Upper lobe of left lung (tissue), 6 donors: ENCODE measurements at regions not wholly inside any gene's neighbourhood (a gene's known extent, or its start where the extent isn't known, plus 50 kb on each side); places are given as distances from the start of the nearest gene placed in this dataset.

Experiments used
- ATAC-seq, 2 donors: fragments of 200-7000 bp; cut with Tn5 transposase; one replicate each; pipeline ENCODE4 v1.9.1; 2022; ENCODE audit warnings: mild to moderate bottlenecking in 2 of 2, moderate library complexity in 2 of 2; ENCODE audit not compliant: low FRiP score in 2 of 2
- DNase-seq, 2 donors: peaks; one replicate each; pipeline ENCODE4 v3.0.0-alpha.2; 2019 to 2020
- H3K27ac ChIP-seq, 4 donors: fragments of 200-600 bp; sonication (generic); one replicate each; pipeline ENCODE4 v1.5.1; 2016 to 2019
- H3K27me3 ChIP-seq, 4 donors: fragments of 200-600 bp; sonication (generic); one replicate each; pipeline ENCODE4 v1.5.1; 2017 to 2019
- H3K36me3 ChIP-seq, 4 donors: fragments of 200-600 bp; sonication (generic); one replicate each; pipeline ENCODE4 v1.5.1; 2016 to 2019
- H3K4me1 ChIP-seq, 4 donors: fragments of 200-600 bp; sonication (generic); one replicate each; pipeline ENCODE4 v1.5.1; 2018 to 2019
- H3K4me3 ChIP-seq, 4 donors: fragments of 200-600 bp; sonication (generic); one replicate each; pipeline ENCODE4 v1.5.1; 2017 to 2019; ENCODE audit warnings: mild to moderate bottlenecking in 2 of 4, moderate library complexity in 1 of 4
- H3K9me3 ChIP-seq, 4 donors: fragments of 200-600 bp; sonication (generic); one replicate each; pipeline ENCODE4 v1.5.1; 2018 to 2019
- EP300 ChIP-seq, 4 donors: sonication (generic); formaldehyde crosslinking; IDR thresholded peaks; one replicate each; pipeline ENCODE4 v1.5.1; 2017; ENCODE audit warnings: antibody characterized with exemption in 4 of 4, control low read depth in 2 of 4
- POLR2A ChIP-seq, 4 donors: fragments of 450-650 bp; IDR thresholded peaks; one replicate each; pipeline ENCODE4 v1.5.1; 2016 to 2017; ENCODE audit warnings: antibody characterized with exemption in 4 of 4, mild to moderate bottlenecking in 2 of 4
- POLR2AphosphoS5 ChIP-seq, 2 donors: sonication (generic); formaldehyde crosslinking; IDR thresholded peaks; one replicate each; pipeline ENCODE4 v1.5.1; 2017; ENCODE audit warnings: antibody characterized with exemption in 2 of 2
- WGBS, 2 donors: methylation state at CpG; one replicate each; pipeline ENCODE4 v1.1.5; 2017 to 2018; 5-methylcytosine and 5-hydroxymethylcytosine counted together
- TF ChIP-seq, protein P1 (sequence below), 6 experiments: fragments of 450-650 bp in 4 of 6; fragments of 200-600 bp in 2 of 6; sonication (generic) in 2 of 6; IDR thresholded peaks; one replicate each; pipeline ENCODE4 v1.5.1; 2016 to 2019; ENCODE audit warnings: antibody characterized with exemption in 6 of 6
- donor health status: DM: no; HTN: no; CAD: no; lungs with moderate emphysema.
- donor health status: DM: no; HTN: yes; CAD: no; lungs with severe emphysema.

DNA sequence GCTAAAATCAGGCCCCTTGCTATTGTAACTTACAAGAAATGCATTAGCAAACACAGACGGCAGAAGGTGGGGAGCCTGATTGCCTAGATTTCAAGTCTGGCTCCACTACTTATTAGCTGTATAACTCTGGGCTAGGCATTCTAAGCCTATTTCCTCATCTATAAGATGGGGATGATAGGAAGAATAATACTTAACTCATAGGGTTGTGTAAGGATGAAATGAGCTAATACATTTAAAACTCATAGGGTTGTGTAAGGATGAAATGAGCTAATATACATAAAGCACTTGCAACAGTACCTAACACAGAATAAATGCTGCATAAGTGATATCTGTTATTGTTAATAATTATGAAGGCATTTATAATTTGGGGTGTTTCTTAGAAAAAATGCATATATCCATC, 60.1 kb upstream of the DIO2 start:
- Histone ChIP-seq H3K36me3 (no peaks in the 10 kb centered on the region), H3K27ac (no peak overlapping the region), H3K9me3 (no peaks in the 10 kb centered on the region), H3K27me3 (no peaks in the 10 kb centered on the region), H3K4me1 (no peaks in the 10 kb centered on the region), H3K4me3 (no peak overlapping the region)
- DNase-seq (no peak), ATAC-seq (no peak)
- 83 to 88% methylated on average over 1 of the region's 1 CpG for WGBS, 2 donors
- TF ChIP-seq POLR2AphosphoS5 (IDR thresholded peaks at IDR 0.05) (no peak), POLR2A (IDR thresholded peaks at IDR 0.05) (no peak), EP300 (IDR thresholded peaks at IDR 0.05) (no peak)
- TF ChIP-seq, protein P1, sequence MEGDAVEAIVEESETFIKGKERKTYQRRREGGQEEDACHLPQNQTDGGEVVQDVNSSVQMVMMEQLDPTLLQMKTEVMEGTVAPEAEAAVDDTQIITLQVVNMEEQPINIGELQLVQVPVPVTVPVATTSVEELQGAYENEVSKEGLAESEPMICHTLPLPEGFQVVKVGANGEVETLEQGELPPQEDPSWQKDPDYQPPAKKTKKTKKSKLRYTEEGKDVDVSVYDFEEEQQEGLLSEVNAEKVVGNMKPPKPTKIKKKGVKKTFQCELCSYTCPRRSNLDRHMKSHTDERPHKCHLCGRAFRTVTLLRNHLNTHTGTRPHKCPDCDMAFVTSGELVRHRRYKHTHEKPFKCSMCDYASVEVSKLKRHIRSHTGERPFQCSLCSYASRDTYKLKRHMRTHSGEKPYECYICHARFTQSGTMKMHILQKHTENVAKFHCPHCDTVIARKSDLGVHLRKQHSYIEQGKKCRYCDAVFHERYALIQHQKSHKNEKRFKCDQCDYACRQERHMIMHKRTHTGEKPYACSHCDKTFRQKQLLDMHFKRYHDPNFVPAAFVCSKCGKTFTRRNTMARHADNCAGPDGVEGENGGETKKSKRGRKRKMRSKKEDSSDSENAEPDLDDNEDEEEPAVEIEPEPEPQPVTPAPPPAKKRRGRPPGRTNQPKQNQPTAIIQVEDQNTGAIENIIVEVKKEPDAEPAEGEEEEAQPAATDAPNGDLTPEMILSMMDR (IDR thresholded peaks at IDR 0.05), result no peak

DNA sequence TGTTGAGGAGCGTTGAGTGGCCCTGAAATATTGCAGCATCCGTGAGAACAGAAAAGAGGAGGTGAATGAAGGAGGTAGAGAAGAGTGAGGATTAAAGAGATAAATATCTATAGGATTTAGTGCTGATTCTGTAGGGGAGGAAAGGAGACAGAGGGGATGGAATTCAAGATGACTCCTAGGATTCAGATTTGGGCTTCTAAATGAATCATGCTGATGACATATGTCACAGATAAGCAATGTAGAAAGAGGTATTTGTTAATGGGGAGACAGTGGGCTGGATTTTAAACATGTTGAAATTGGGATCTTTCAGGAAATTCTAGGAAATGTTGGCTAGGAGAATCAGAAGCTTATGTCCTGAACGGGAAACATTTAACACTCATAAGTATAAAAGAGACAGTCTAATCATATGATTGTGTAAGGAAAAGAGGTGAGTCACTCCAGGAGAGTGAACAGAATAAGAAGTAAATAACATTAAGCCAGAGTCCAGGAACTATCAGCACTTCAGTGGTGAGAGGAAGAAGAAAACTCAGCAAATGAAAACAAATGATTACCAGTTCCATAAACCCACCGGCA, 58.1 kb upstream of the DIO2 start:
- Histone ChIP-seq H3K27ac (no peak overlapping the region), H3K36me3 (no peaks in the 10 kb centered on the region), H3K9me3 (no peaks in the 10 kb centered on the region), H3K27me3 (no peaks in the 10 kb centered on the region), H3K4me1 (no peaks in the 10 kb centered on the region), H3K4me3 (no peak overlapping the region)
- 68 to 76% methylated on average over 4 of the region's 4 CpGs for WGBS, 2 donors
- TF ChIP-seq EP300 (IDR thresholded peaks at IDR 0.05), result no peak
- TF ChIP-seq, protein P1 (IDR thresholded peaks at IDR 0.05), result no peak
- no peak for TF ChIP-seq POLR2AphosphoS5 (IDR thresholded peaks at IDR 0.05)
- ATAC-seq, result no peak
- DNase-seq, result no peak

DNA sequence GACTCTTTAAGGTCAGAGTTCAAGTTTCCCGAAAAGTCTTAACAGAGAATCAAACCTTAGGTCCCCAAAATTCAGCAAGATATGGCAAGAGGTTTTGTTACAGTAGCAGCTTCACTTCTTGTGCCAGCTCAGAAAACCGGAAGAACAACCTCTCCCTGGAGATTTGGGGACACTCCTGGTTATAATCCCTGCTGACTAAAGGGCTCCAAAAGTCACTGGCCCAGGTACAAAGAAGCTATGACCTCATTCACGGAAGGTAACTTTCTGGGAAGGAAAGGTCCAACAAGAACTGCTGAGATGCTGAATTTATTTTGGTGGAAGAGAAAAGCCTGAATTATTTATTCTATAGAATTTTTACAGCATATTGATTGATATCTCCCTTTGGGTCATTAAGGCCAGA, 55.6 kb upstream of the DIO2 start:
- DNase-seq, result no peak
- WGBS, 2 donors, result 80 to 86% methylated on average over 3 of the region's 3 CpGs
- no peak overlapping the region for H3K27ac ChIP-seq

DNA sequence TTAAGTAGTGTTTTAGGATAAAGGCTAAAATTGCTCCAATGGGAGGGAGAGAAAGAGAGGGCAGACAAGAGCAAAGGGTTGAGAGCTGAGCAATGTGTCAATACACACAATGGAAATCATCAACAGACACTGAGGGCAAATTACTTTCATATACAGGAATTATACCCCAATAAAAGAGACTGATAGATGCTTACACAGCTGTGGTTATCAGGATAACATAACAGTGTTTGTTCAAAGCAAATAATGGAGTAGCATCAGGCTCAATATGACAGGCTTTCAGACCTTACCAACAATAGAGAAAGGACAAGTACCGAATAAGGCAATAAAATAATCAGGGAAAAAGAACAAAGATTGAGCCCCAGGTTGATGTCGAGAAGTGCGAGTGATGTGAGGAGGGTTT, 53.4 kb upstream of the DIO2 start:
- no peak overlapping the region for H3K27ac ChIP-seq
- no peaks in the 10 kb centered on the region for H3K4me1 ChIP-seq
- ATAC-seq (no peak), DNase-seq (no peak)
- no peaks in the 10 kb centered on the region for H3K36me3 ChIP-seq
- H3K27me3 ChIP-seq, result no peaks in the 10 kb centered on the region
- H3K9me3 ChIP-seq, result no peaks in the 10 kb centered on the region
- 90 to 91% methylated on average over 3 of the region's 3 CpGs for WGBS, 2 donors
- no peak overlapping the region for H3K4me3 ChIP-seq
- TF ChIP-seq POLR2AphosphoS5 (IDR thresholded peaks at IDR 0.05) (no peak), POLR2A (IDR thresholded peaks at IDR 0.05) (no peak), EP300 (IDR thresholded peaks at IDR 0.05) (no peak)
- TF ChIP-seq, protein P1 (IDR thresholded peaks at IDR 0.05), result no peak

More for the DNA sequence above, 55.6 kb upstream of the DIO2 start:
- no peak for TF ChIP-seq POLR2AphosphoS5 (IDR thresholded peaks at IDR 0.05)
- no peak for TF ChIP-seq EP300 (IDR thresholded peaks at IDR 0.05)
- TF ChIP-seq POLR2A (IDR thresholded peaks at IDR 0.05), result no peak
- TF ChIP-seq, protein P1 (IDR thresholded peaks at IDR 0.05), result no peak
- ATAC-seq, result no peak
- H3K4me3 ChIP-seq, result no peak overlapping the region
- no peaks in the 10 kb centered on the region for H3K27me3 ChIP-seq
- H3K4me1 ChIP-seq, result no peaks in the 10 kb centered on the region
- H3K9me3 ChIP-seq, result no peaks in the 10 kb centered on the region
- no peaks in the 10 kb centered on the region for H3K36me3 ChIP-seq
